Omental fat pad (tissue), 3 donors: ENCODE measurements at regions not wholly inside any gene's neighbourhood (a gene's known extent, or its start where the extent isn't known, plus 50 kb on each side); places are given as distances from the start of the nearest gene placed in this dataset.

Experiments used
- ATAC-seq: fragments of 150-250 bp; one replicate; pipeline ENCODE4 v1.9.1; 2016; ENCODE audit warnings: mild to moderate bottlenecking, moderate library complexity; ENCODE audit not compliant: low FRiP score
- DNase-seq: peaks from one replicate; pipeline ENCODE4 v3.0.0-alpha.2; 2019; ENCODE audit warnings: low spot score
- TF ChIP-seq, protein P1 (sequence below), 3 donors: fragments of 450-650 bp; IDR thresholded peaks; one replicate each; pipeline ENCODE4 v1.5.1; 2016 to 2017; ENCODE audit warnings: antibody characterized with exemption in 3 of 3, mild to moderate bottlenecking in 3 of 3, moderate library complexity in 2 of 3

DNA sequence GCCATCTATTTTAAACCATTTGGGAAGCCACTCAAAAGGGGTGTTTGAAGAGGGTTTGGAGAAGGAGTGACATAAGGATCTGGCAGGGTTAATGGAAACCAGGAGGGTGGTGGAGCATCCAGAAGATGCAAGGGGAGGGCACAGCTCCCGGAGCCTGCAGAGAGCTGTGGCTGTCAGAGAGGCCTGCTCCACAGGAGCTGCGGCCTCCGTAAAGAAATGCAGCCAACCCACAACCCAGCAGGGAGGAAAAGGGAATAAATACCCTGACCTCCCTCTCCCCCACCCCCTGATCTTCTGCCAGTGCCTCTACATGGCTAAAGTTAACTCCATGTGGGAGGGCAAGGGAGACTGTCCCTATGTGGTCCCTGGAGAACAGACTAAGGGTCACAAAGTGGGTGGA, 567.1 kb upstream of the POU3F3 start:
- ATAC-seq: no peak
- TF ChIP-seq, protein P1, sequence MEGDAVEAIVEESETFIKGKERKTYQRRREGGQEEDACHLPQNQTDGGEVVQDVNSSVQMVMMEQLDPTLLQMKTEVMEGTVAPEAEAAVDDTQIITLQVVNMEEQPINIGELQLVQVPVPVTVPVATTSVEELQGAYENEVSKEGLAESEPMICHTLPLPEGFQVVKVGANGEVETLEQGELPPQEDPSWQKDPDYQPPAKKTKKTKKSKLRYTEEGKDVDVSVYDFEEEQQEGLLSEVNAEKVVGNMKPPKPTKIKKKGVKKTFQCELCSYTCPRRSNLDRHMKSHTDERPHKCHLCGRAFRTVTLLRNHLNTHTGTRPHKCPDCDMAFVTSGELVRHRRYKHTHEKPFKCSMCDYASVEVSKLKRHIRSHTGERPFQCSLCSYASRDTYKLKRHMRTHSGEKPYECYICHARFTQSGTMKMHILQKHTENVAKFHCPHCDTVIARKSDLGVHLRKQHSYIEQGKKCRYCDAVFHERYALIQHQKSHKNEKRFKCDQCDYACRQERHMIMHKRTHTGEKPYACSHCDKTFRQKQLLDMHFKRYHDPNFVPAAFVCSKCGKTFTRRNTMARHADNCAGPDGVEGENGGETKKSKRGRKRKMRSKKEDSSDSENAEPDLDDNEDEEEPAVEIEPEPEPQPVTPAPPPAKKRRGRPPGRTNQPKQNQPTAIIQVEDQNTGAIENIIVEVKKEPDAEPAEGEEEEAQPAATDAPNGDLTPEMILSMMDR (IDR thresholded peaks at IDR 0.05): no peak
- DNase-seq: no peak

- TF ChIP-seq, protein P1 (IDR thresholded peaks at IDR 0.05): no peak
- ATAC-seq (no peak), DNase-seq (no peak)
These were observed 564.0 kb upstream of the POU3F3 start for GRCh38 chr2:104289651-104290565.

GRCh38 chr2:104290566-104290891, 563.4 kb upstream of the POU3F3 start:
- TF ChIP-seq, protein P1 (IDR thresholded peaks at IDR 0.05): no peak
- ATAC-seq (no peak), DNase-seq (no peak)

GRCh38 chr2:104312684-104313083, 541.2 kb upstream of the POU3F3 start:
- DNase-seq (no peak), ATAC-seq (no peak)
- TF ChIP-seq, protein P1 (IDR thresholded peaks at IDR 0.05): no peak

GRCh38 chr2:104318001-104318665, 535.8 kb upstream of the POU3F3 start:
- ATAC-seq (no peak), DNase-seq (no peak)
- TF ChIP-seq, protein P1 (IDR thresholded peaks at IDR 0.05): no peak

DNA sequence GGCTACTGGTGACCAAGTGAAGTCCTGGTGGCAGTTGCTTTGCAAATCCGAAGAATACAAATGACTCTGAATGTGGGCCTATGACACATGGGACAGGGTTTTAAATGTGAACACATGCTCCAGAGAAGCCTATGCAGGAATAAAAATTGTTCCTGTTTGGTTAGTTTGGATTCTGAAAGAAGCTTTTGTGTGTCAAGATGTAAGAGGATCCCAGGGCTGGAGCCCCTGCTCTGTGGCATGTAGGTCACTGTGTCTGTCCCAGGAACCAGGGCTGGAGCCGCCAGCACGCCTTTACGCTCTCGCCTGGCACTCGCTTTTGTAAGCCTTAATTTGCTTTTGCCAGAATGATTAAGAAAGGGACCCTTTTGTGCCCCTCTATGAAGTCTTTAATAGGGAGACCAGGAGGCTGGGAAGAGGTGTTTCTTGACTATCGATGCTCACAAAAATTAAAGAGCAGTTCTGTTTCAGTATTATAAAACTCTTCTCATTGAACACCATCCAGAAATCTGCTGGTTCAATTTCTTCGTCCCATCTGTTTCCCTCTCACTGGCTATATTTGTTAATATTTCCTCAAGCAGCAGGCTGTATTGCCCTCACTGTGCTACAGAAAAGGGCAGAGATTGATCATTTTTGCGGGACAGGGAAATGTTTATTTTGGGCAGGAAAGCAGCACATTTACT, 532.7 kb upstream of the POU3F3 start:
- DNase-seq: no peak
- TF ChIP-seq, protein P1 (IDR thresholded peaks at IDR 0.05): no peak
- no peak for ATAC-seq
